Fibroblast of the aortic adventitia (primary cell): ENCODE measurements at regions not wholly inside any gene's neighbourhood (a gene's known extent, or its start where the extent isn't known, plus 50 kb on each side); places are given as distances from the start of the nearest gene placed in this dataset.
A peak's percentile ranks its signal among the peaks of the same experiment; 100 is the strongest.
"Not testable (repeated sequence)": the region's sequence is repeated elsewhere in the genome, so short reads cannot be mapped to it uniquely, and the experiment has no call there.

Experiments used
- DNase-seq: peaks from one replicate; pipeline ENCODE4 v3.0.0-alpha.2; 2010; ENCODE audit warnings: low read depth
- H3K4me3 ChIP-seq: 2 replicates; pipeline ENCODE4 v1.5.1; 2011; ENCODE audit warnings: low read depth, mild to moderate bottlenecking, control low read depth, low read length, moderate library complexity
- TF ChIP-seq, protein P1 (sequence below): IDR thresholded peaks from 2 replicates; pipeline ENCODE4 v1.5.1; 2011; ENCODE audit warnings: mild to moderate bottlenecking, low read length, control low read depth, inconsistent platforms; ENCODE audit not compliant: insufficient read depth

DNA sequence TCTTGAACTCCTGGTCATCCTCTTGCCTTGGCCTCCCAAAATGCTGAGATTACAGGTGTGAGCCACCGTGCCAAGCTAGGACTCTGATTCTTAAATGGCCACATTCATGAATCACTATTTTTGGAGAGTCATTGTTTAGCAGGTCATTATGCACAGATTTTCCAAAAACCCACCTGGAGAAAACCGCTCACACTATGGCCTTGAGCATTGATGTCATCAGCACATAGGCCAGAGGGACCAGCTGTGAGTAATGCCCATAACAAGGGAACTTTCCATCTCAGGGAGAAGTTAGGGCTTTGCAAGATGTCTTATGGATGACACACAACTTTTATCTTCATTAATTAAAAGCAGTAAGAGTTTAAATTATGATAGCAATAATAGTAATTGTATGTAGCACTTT, 86.4 kb upstream of the KIF5B start:
- TF ChIP-seq, protein P1, sequence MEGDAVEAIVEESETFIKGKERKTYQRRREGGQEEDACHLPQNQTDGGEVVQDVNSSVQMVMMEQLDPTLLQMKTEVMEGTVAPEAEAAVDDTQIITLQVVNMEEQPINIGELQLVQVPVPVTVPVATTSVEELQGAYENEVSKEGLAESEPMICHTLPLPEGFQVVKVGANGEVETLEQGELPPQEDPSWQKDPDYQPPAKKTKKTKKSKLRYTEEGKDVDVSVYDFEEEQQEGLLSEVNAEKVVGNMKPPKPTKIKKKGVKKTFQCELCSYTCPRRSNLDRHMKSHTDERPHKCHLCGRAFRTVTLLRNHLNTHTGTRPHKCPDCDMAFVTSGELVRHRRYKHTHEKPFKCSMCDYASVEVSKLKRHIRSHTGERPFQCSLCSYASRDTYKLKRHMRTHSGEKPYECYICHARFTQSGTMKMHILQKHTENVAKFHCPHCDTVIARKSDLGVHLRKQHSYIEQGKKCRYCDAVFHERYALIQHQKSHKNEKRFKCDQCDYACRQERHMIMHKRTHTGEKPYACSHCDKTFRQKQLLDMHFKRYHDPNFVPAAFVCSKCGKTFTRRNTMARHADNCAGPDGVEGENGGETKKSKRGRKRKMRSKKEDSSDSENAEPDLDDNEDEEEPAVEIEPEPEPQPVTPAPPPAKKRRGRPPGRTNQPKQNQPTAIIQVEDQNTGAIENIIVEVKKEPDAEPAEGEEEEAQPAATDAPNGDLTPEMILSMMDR = no peak
- DNase-seq = peak; percentile 45
- H3K4me3 ChIP-seq = no peak overlapping the region

DNA sequence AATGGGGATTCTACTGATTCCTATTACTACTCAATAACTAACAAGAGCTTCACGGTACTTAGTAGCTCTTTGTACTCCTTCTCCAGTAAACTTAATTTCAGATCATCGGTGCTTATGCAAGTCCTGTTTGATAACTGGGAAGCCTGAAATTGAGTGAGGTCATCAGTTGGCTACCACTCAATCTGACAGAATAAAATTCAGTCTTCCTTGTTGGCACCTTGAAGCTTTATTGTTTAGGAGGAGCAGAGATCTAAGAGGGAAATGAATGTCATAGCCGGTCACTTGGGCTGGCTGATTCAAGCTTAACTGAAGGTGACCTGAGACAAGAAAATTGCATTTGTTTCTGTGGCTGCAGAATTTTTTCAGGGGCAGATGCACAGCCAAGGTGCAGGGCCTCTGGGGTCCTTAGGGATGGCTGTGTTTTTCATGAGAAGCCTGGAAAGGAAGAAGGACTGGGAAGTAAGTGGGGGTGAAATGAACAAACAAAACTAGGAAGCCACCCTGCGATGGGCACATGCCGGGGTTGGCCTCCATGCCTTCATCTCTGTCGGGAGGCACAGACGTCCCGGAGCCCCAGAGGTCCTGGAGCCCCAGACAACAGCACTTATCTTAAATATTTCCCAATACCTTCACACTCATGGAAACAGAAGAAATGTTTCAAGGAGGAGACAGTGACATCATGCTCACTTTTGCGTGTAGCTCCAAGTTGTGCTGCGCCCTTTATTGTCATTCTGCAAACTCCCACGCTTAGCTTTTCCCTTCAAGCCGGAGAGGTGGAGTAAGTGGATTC, 85.0 kb upstream of the KIF5B start:
- TF ChIP-seq, protein P1 = no peak
- no peak overlapping the region for H3K4me3 ChIP-seq
- peak; percentile 79 for DNase-seq

DNA sequence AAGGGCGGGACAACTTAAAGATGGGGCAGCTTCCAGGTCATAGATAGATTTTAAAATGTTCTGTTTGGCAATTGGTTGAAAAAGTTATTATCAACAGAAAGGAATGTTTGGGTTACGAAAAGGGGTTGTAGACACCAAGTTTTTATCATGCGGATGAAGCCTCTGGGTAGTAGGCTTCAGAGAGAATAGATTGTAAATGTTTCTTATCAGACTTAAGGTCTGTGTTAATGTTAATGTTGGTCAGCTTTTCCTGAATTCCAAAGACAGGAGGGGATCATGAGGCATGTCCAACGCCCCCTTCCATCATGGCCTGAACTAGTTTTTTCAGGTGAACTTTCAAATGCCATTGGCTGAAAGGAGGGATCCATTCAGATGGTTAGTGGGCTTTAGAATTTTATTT, 84.2 kb upstream of the KIF5B start:
- DNase-seq = peak; percentile 18
- TF ChIP-seq, protein P1 = no peak
- H3K4me3 ChIP-seq = no peak overlapping the region

- TF ChIP-seq, protein P1 = peak; percentile 25
- peak; percentile 95 for DNase-seq
- no peak overlapping the region for H3K4me3 ChIP-seq
These were observed 83.2 kb upstream of the KIF5B start for GRCh38 chr10:32139223-32140073.

GRCh38 chr10:32136927-32137326, 80.7 kb upstream of the KIF5B start:
- not testable (repeated sequence) for H3K4me3 ChIP-seq
- DNase-seq = peak; percentile 10

GRCh38 chr10:32135796-32136195, 79.6 kb upstream of the KIF5B start:
- not testable (repeated sequence) for H3K4me3 ChIP-seq, DNase-seq

DNA sequence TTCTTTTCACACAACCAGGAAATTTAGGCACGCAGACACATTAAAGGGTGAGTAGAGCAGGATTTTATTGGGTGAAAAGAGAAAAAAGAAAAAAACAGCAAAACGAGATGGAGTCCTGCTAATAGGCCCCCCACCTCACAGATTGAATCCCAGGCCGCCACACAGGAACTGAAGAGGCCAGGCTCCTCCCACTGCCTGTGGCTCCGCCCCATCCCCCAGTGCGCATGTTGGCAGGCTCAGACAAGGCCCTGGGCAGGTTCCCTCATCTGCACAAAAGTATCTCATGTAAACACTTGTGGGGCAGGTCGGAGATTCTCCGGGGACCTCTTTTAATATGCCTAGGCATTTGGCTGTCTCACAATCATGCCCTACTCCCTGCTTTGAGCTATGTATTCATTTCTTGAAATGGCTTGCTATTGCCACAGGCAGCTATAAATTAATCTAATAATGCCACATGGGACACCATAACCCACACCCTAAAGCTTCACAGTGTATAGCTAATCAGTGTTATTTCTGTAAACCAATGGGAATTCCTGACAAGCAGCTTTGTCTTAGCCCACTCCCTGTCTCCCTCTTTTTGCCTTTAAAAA, 76.2 kb upstream of the KIF5B start:
- TF ChIP-seq, protein P1 = no peak
- no peak for DNase-seq

More for the DNA sequence above, 76.2 kb upstream of the KIF5B start:
- no peak overlapping the region for H3K4me3 ChIP-seq
